H1 (cell line): ENCODE measurements at regions not wholly inside any gene's neighbourhood (a gene's known extent, or its start where the extent isn't known, plus 50 kb on each side); places are given as distances from the start of the nearest gene placed in this dataset.

Experiments
- CTCF ChIP-seq, 3 experiments: IDR thresholded peaks; 1 replicate in 2 of 3; 2 replicates in 1 of 3; pipeline versions ENCODE4 v1.5.1 to v1.6.1; 2011; ENCODE audit warnings: low read length in 3 of 3, mild to moderate bottlenecking in 3 of 3, inconsistent platforms in 2 of 3, low read depth in 1 of 3, moderate library complexity in 1 of 3; ENCODE audit not compliant: insufficient read depth in 1 of 3; ENCODE audit errors: control extremely low read depth in 1 of 3
- POLR2A ChIP-seq, 2 experiments: IDR thresholded peaks; 1 replicate in 1 of 2; 2 replicates in 1 of 2; pipeline ENCODE4 v1.6.1; 2011; ENCODE audit warnings: low read depth in 2 of 2, low read length in 2 of 2, mild to moderate bottlenecking in 2 of 2; ENCODE audit errors: control extremely low read depth in 1 of 2
- YY1 ChIP-seq: IDR thresholded peaks from 2 replicates; pipeline ENCODE4 v1.6.1; 2011; ENCODE audit warnings: low read depth, mild to moderate bottlenecking, low read length

DNA sequence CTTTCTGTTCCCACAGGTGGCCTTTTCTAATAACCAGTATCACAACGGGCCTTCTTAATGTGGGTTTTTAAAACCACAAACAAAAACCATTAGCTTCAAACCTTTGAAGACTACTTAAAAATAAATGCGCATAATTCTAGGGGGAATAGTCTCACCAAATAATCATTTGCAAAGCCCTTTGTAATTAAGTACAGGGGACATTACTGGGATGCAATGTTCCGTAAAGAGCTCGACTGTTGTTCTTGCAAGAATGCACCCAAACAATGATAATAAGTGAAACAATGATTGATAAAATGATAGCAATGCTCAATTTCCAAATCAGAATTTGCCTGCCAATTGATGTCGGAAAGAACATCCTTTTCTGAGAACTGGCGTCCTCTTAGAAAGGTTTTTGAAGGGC lies 589.1 kb upstream of the ADARB2 start:
- TF ChIP-seq CTCF (IDR thresholded peaks at IDR 0.05; ENCODE audit: control extremely low read depth in 1 of 3, insufficient read depth in 1 of 3, low read depth in 1 of 3, low read length in 3 of 3) (no peak), YY1 (no peak), POLR2A (IDR thresholded peaks at IDR 0.05; ENCODE audit: control extremely low read depth in 1 of 2, low read depth in 2 of 2, low read length in 2 of 2) (no peak)
